SK-N-SH (cell line): ENCODE measurements at regions not wholly inside any gene's neighbourhood (a gene's known extent, or its start where the extent isn't known, plus 50 kb on each side); places are given as distances from the start of the nearest gene placed in this dataset.

ENCODE experiments used
- CTCF ChIA-PET: fragments of 300-600, 350-600 bp; formaldehyde crosslinking; extraction: SDS; loops from one replicate; lab custom pipeline; 2021; lab: Yijun Ruan, JAX
- POLR2A ChIA-PET: fragments of 350-600 bp; sonication (Branson Sonifier 250); formaldehyde crosslinking; extraction: SDS; loops from one replicate; lab custom pipeline; 2020; ENCODE audit warnings: antibody characterized with exemption, inconsistent platforms; lab: Yijun Ruan, JAX
- DNase-seq: peaks from one replicate; pipeline ENCODE4 v3.0.0; 2012
- H2AFZ ChIP-seq: fragments of 200-600 bp; sonication (generic); 2 replicates; pipeline ENCODE4 v1.8.1; 2016; ENCODE audit warnings: antibody characterized with exemption, mild to moderate bottlenecking, low read depth
- H3F3A ChIP-seq: fragments of 200-600 bp; sonication (generic); replicated peaks from 2 replicates; pipeline ENCODE3; 2016; ENCODE audit warnings: antibody characterized with exemption, mild to moderate bottlenecking; ENCODE audit not compliant: insufficient read depth
- H3K27ac ChIP-seq, 2 experiments: fragments of 200-500 bp in 1 of 2; fragments of 200-600 bp in 1 of 2; sonication (Bioruptor generic) in 1 of 2; sonication (generic), shearing (Covaris generic) in 1 of 2; 2 replicates each; pipeline versions ENCODE4 v1.5.1 to v1.6.1; 2014 to 2016; ENCODE audit warnings: low read depth in 2 of 2, inconsistent platforms in 1 of 2, low read length in 1 of 2, mild to moderate bottlenecking in 1 of 2, mixed read lengths in 1 of 2
- H3K27me3 ChIP-seq: fragments of 200-600 bp; sonication (generic), shearing (Covaris generic); 2 replicates; pipeline ENCODE4 v1.6.1; 2016; ENCODE audit warnings: mixed run types; ENCODE audit not compliant: insufficient read depth
- H3K36me3 ChIP-seq, 2 experiments: fragments of 200-500 bp in 1 of 2; fragments of 200-600 bp in 1 of 2; sonication (Bioruptor generic) in 1 of 2; sonication (generic) in 1 of 2; replicated peaks in 1 of 2; 2 replicates each; pipeline versions ENCODE3 to v1.5.1; 2014 to 2016; ENCODE audit warnings: low read length in 1 of 2, mild to moderate bottlenecking in 1 of 2; ENCODE audit not compliant: insufficient read depth in 2 of 2, control insufficient read depth in 1 of 2
- H3K4me1 ChIP-seq, 2 experiments: fragments of 200-500 bp in 1 of 2; fragments of 200-600 bp in 1 of 2; sonication (Bioruptor generic) in 1 of 2; sonication (generic), shearing (Covaris generic) in 1 of 2; 2 replicates each; pipeline versions ENCODE4 v1.5.1 to v1.6.1; 2014 to 2016; ENCODE audit warnings: low read depth in 1 of 2, low read length in 1 of 2, mixed run types in 1 of 2; ENCODE audit not compliant: insufficient read depth in 2 of 2, control insufficient read depth in 1 of 2
- H3K4me2 ChIP-seq: fragments of 200-600 bp; sonication (generic), shearing (Covaris generic); 2 replicates; pipeline ENCODE4 v1.6.1; 2017; ENCODE audit warnings: mixed run types
- H3K4me3 ChIP-seq, 2 experiments: fragments of 200-500 bp in 1 of 2; fragments of 200-600 bp in 1 of 2; sonication (Bioruptor generic) in 1 of 2; sonication (generic), shearing (Covaris generic) in 1 of 2; 2 replicates each; pipeline versions ENCODE4 v1.5.1 to v1.8.1; 2014 to 2016; ENCODE audit warnings: low read depth in 2 of 2, inconsistent platforms in 1 of 2, low read length in 1 of 2, mild to moderate bottlenecking in 1 of 2, mixed read lengths in 1 of 2, moderate library complexity in 1 of 2
- H3K79me2 ChIP-seq: fragments of 200-600 bp; sonication (generic); 2 replicates; pipeline ENCODE4 v1.8.1; 2017; ENCODE audit warnings: mild to moderate bottlenecking; ENCODE audit not compliant: insufficient read depth
- H3K9ac ChIP-seq: fragments of 200-600 bp; sonication (generic); 2 replicates; pipeline ENCODE4 v1.6.1; 2017; ENCODE audit warnings: mixed run types
- H3K9me2 ChIP-seq: fragments of 200-600 bp; sonication (generic); 2 replicates; pipeline ENCODE4 v1.6.1; 2017; ENCODE audit warnings: mixed run types
- H3K9me3 ChIP-seq: fragments of 200-600 bp; sonication (generic); 2 replicates; pipeline ENCODE4 v1.6.1; 2017; ENCODE audit warnings: mixed run types, mild to moderate bottlenecking, moderate library complexity
- H4K20me1 ChIP-seq: fragments of 200-600 bp; sonication (generic); 2 replicates; pipeline ENCODE4 v1.6.1; 2017; ENCODE audit warnings: mild to moderate bottlenecking, mixed run types; ENCODE audit not compliant: insufficient read depth
- EP300 ChIP-seq, 2 experiments: IDR thresholded peaks; 2 replicates each; pipeline versions ENCODE4 v1.4.0 to v1.6.1; 2012; ENCODE audit warnings: borderline replicate concordance in 1 of 2, low read depth in 1 of 2, low read length in 1 of 2
- EZH2phosphoT487 ChIP-seq: fragments of 200-600 bp; sonication (generic); IDR thresholded peaks from 2 replicates; pipeline ENCODE4 v1.6.1; 2017; ENCODE audit warnings: low read depth, mixed run types, mild to moderate bottlenecking, antibody characterized with exemption, moderate library complexity, borderline replicate concordance
- GABPA ChIP-seq: IDR thresholded peaks from 2 replicates; pipeline ENCODE4 v1.4.0; 2012; ENCODE audit warnings: low read depth, mild to moderate bottlenecking
- JUND ChIP-seq: IDR thresholded peaks from 2 replicates; pipeline ENCODE4 v1.4.0; 2012
- MEF2A ChIP-seq: IDR thresholded peaks from 2 replicates; pipeline ENCODE4 v1.4.0; 2012; ENCODE audit warnings: low read depth, borderline replicate concordance
- MXI1 ChIP-seq: IDR thresholded peaks from 2 replicates; pipeline ENCODE4 v1.6.1; 2012; ENCODE audit warnings: mild to moderate bottlenecking, low read depth, low read length, improper control_type of control experiment
- NRF1 ChIP-seq: IDR thresholded peaks from 2 replicates; pipeline ENCODE4 v1.6.1; 2012; ENCODE audit warnings: low read depth, mild to moderate bottlenecking, low read length
- PBX3 ChIP-seq: IDR thresholded peaks from 2 replicates; pipeline ENCODE4; 2012
- RXRA ChIP-seq: IDR thresholded peaks from 2 replicates; pipeline ENCODE4 v1.4.0; 2012; ENCODE audit warnings: low read depth, mild to moderate bottlenecking, borderline replicate concordance
- SIN3A ChIP-seq: IDR thresholded peaks from 2 replicates; pipeline ENCODE4 v1.6.1; 2012; ENCODE audit warnings: low read depth, mild to moderate bottlenecking, low read length, moderate library complexity, borderline replicate concordance
- SMC3 ChIP-seq: IDR thresholded peaks from 2 replicates; pipeline ENCODE4 v1.6.1; 2012; ENCODE audit warnings: low read depth, low read length, improper control_type of control experiment
- YY1 ChIP-seq: IDR thresholded peaks from 2 replicates; pipeline ENCODE4 v1.4.0; 2012; ENCODE audit warnings: low read depth, mild to moderate bottlenecking
- WGBS: methylation state at CpG from one replicate; pipeline ENCODE4 v1.1.6; 2017; ENCODE audit warnings: low lambda C conversion rate; 5-methylcytosine and 5-hydroxymethylcytosine counted together
- TF ChIP-seq, protein P1 (sequence below): IDR thresholded peaks from 2 replicates; pipeline ENCODE4 v1.6.1; 2012; ENCODE audit warnings: mild to moderate bottlenecking, low read depth, low read length, moderate library complexity
- TF ChIP-seq, protein P2 (sequence below): IDR thresholded peaks from 2 replicates; pipeline ENCODE4 v1.4.0; 2012; ENCODE audit warnings: low read depth
- TF ChIP-seq, protein P3 (sequence below): fragments of 150-350 bp; IDR thresholded peaks from 2 replicates; pipeline ENCODE4 v1.6.1; 2016; ENCODE audit warnings: mild to moderate bottlenecking, low read depth, low read length

DNA sequence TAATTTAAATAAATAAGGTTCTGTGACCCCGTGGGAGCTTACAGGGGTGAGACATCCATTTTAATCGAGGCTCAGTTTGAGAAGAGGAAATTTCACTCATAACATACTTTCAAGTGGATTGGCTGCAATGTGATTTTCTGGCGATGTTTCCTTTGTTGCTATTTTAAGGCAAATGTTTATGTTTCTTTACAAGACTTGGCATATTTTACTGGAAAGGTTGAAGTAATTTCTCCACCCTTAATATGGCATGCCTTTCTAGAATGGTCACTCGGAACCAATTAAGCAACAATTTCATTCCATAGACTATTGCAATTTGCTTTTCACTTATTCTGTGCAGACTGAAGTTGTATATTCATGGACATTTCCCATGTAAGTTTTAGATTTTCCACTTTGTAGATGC lies 438.0 kb upstream of the WWC1 start (continued):
- TF ChIP-seq, protein P1, sequence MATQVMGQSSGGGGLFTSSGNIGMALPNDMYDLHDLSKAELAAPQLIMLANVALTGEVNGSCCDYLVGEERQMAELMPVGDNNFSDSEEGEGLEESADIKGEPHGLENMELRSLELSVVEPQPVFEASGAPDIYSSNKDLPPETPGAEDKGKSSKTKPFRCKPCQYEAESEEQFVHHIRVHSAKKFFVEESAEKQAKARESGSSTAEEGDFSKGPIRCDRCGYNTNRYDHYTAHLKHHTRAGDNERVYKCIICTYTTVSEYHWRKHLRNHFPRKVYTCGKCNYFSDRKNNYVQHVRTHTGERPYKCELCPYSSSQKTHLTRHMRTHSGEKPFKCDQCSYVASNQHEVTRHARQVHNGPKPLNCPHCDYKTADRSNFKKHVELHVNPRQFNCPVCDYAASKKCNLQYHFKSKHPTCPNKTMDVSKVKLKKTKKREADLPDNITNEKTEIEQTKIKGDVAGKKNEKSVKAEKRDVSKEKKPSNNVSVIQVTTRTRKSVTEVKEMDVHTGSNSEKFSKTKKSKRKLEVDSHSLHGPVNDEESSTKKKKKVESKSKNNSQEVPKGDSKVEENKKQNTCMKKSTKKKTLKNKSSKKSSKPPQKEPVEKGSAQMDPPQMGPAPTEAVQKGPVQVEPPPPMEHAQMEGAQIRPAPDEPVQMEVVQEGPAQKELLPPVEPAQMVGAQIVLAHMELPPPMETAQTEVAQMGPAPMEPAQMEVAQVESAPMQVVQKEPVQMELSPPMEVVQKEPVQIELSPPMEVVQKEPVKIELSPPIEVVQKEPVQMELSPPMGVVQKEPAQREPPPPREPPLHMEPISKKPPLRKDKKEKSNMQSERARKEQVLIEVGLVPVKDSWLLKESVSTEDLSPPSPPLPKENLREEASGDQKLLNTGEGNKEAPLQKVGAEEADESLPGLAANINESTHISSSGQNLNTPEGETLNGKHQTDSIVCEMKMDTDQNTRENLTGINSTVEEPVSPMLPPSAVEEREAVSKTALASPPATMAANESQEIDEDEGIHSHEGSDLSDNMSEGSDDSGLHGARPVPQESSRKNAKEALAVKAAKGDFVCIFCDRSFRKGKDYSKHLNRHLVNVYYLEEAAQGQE, result no peak
- TF ChIP-seq EP300 (IDR thresholded peaks at IDR 0.05; ENCODE audit: borderline replicate concordance in 1 of 2, low read depth in 1 of 2, low read length in 1 of 2), result no peak

DNA sequence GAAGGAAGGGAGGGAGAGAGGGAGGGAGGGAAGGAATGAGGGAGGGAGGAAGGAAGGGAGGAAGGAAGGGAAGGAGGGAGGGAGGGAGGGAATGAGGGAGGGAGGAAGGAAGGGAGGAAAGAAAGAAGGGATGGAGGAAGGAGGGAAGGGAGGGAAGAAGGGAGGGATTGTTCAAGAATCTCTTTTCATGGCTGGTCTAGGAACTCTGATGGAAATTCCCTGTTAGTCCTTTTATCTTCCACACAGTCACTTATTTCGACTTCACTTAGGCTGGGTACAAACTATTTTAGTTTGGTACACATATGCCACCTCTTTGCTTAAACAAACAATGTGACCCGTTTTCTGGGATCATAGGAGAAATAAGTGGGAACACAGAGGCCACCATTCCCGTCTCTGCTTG lies 435.6 kb upstream of the WWC1 start:
- no peak for DNase-seq
- TF ChIP-seq EP300 (IDR thresholded peaks at IDR 0.05; ENCODE audit: borderline replicate concordance in 1 of 2, low read depth in 1 of 2, low read length in 1 of 2) (no peak), YY1 (no peak), MXI1 (no peak), SMC3 (no peak), SIN3A (no peak), EZH2phosphoT487 (no peak), PBX3 (no peak), GABPA (no peak), MEF2A (no peak), JUND (no peak), RXRA (no peak), NRF1 (no peak)
- TF ChIP-seq, protein P2, sequence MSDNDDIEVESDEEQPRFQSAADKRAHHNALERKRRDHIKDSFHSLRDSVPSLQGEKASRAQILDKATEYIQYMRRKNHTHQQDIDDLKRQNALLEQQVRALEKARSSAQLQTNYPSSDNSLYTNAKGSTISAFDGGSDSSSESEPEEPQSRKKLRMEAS, result no peak
- TF ChIP-seq, protein P3, sequence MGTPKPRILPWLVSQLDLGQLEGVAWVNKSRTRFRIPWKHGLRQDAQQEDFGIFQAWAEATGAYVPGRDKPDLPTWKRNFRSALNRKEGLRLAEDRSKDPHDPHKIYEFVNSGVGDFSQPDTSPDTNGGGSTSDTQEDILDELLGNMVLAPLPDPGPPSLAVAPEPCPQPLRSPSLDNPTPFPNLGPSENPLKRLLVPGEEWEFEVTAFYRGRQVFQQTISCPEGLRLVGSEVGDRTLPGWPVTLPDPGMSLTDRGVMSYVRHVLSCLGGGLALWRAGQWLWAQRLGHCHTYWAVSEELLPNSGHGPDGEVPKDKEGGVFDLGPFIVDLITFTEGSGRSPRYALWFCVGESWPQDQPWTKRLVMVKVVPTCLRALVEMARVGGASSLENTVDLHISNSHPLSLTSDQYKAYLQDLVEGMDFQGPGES, result no peak
- 23% methylated on average over 3 of the region's 3 CpGs for WGBS
- no peaks in the 10 kb centered on the region for H3K27me3 ChIP-seq
- no peaks in the 10 kb centered on the region for H3K9me2 ChIP-seq
- ChIA-PET CTCF (no interaction called here), POLR2A (interaction anchor here (0.7 kb wide), 1 partner anchor 984 kb away, joined by 3 read pairs; no protein-coding TSS in a partner anchor)
- no peak overlapping the region for H3K27ac ChIP-seq
- H3K4me3 ChIP-seq, result no peak overlapping the region
- H3K9ac ChIP-seq, result no peak overlapping the region
- no peaks in the 10 kb centered on the region for H3K36me3 ChIP-seq
- no peaks in the 10 kb centered on the region for H3F3A ChIP-seq
- no peak overlapping the region for H2AFZ ChIP-seq
- no peaks in the 10 kb centered on the region for H3K9me3 ChIP-seq
- H3K4me2 ChIP-seq, result no peak overlapping the region
- H3K4me1 ChIP-seq, result no peaks in the 10 kb centered on the region; a peak in 1 of 4 replicates
- H4K20me1 ChIP-seq, result no peaks in the 10 kb centered on the region
- H3K79me2 ChIP-seq, result no peaks in the 10 kb centered on the region
